GM18511 (cell line): ENCODE measurements at regions not wholly inside any gene's neighbourhood (a gene's known extent, or its start where the extent isn't known, plus 50 kb on each side); places are given as distances from the start of the nearest gene placed in this dataset.
"Not testable (repeated sequence)": the region's sequence is repeated elsewhere in the genome, so short reads cannot be mapped to it uniquely, and the experiment has no call there.

Experiments used
- ATAC-seq: cut with Tn5 transposase; IDR thresholded peaks from one replicate; pipeline ENCODE4 v1.9.1; 2021; ENCODE audit warnings: mild to moderate bottlenecking, moderate library complexity; ENCODE audit not compliant: unreplicated experiment

DNA sequence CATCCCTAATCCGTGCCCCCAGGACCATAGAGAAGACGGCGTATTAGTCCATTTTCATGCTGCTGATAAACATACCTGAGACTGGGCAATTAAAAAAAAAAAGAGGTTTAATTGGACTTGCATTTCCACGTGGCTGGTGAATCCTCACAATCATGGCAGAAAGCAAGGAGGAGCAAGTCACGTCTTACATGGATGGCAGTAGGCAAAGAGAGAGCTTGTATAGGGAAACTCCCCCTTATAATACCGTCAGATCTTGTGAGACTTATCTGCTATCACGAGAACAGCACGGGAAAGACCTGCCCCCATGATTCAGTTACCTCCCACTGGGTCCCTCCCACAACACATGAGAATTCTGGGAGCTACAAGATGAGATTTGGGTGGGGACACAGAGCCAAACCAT, 145.8 kb upstream of the G2E3 start:
- not testable (repeated sequence) for ATAC-seq

DNA sequence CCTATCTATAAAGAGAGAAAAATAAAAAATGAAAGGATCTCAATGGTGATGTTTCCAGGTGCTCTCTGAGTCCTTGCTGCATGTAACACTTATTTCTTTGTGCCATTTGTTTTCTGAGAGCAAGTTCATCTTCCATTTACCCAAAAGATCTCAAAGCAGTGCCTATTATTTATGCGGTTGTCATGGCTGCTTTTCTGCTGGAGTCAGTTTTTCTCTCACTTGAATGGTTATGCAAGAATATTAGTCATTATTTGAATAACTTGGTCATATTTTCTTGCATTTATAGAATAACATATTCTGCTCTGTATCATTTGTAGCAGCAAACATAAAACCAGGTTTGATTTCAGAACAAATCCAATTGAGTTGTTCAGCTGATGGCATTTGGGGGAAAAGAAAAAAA, 141.8 kb upstream of the G2E3 start:
- ATAC-seq = no peak

DNA sequence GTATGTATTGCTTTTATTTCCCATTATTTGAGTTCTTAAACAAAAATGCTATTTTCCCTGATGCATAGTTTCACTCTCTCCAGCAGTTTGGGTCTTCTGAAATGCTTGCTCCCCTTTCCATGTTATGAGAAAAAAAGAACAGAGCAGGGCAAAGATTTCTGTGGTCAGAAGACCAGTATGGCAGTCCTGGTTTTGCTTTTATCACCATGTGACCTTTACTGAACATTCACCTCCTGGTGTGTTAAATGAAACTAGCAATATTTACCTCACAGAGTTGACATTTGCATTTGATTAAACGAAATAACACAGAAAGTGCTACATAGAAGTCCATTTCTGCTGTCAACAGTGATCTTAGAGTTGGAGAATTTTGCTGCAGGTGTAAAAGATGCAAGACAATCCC, 141.0 kb upstream of the G2E3 start:
- ATAC-seq = no peak

DNA sequence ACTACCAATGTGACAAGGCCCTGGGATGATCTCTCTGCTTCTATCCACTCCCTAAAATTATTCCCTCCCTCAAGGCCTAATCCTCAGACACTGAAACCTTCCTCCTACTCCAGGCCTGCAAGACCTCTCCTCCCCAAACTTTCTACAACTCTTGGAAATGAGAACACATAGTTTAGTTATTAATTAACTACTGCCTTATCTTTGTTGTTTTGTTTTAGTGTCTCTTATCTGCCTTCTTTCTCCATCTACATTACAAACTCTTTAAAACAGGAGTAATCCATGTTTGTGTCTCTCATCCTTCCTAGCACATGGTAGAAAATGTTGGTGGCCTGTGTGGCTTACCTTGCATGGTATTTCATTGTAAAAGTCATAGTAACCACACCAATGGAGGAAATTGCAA, 139.9 kb upstream of the G2E3 start:
- ATAC-seq = no peak

GRCh38 chr14:30420515-30420914, 138.4 kb upstream of the G2E3 start:
- no peak for ATAC-seq

DNA sequence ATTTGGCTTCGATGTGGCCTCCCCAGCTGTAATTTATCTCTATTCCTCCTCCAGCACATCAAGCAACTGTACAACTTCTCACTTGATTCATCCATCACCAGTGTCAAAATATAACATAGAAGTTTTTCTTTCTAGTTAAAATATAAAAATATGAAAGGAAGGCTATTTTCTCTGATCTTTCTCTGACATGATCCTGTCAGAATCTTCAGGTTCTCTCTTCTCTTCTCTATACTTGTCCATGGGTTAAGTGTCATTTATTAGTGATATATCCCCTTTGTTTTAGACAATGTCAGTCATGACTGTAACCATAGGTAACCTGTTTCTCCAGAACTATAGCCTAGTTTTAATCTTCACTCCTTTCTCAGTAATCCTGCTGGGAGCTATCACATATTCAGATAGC, 132.5 kb upstream of the G2E3 start:
- ATAC-seq = no peak

DNA sequence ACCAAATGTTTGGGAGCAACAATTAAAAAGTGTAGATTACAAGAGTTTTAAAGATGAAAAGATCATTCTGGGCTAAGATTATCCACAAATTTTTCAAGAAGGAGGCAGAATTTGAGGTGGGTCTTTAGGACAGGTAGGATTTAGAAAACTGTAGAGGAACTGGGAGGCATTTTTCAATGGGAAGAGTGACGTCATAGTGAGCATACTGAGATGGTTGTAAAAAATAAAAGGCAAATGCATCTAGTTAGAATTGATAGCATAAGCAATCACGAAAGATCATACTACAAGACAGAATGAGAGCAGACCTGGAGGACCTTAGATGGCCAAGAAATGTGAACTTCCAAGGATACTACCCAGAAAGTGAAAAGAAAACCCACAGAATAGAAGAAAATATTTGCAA, 131.6 kb upstream of the G2E3 start:
- no peak for ATAC-seq

GRCh38 chr14:30427846-30428245, 131.1 kb upstream of the G2E3 start:
- no peak for ATAC-seq

DNA sequence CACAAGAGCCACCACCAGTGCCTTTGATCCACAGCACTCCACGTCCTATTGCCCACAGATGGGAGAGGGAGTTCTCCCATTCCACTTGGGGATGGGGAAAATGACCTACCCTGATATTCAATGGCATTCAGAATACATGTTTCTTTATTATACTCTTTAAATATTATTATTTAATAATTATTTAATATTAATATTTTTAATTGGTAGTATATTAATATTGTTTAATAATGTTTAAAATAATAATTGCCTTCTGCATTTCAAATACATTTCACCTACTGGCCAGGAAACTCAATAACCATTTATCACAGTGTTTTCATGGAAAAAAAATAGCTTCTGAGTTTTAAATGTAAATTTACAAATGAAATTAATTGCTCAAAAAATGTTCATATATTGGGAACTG, 127.4 kb upstream of the G2E3 start:
- no peak for ATAC-seq

DNA sequence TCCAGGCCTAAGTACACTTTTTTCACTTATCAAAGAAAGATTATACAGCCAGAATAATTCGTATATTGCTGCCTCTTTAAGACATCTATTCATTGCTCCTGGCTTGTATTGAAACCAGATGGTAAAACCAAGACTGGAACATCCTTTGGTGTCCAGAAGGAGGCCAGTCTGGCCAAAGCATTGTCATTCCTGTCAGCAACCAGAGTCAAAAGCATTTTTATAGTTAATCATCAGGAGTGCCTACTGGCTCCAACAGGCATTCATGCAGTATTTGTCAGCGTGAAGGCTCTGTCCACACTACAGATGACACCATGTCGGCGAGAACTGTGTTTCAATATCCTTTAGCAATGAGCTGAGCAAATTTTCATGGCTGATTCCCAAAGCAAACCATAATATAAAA, 118.0 kb upstream of the G2E3 start:
- ATAC-seq = no peak

GRCh38 chr14:30443368-30444007, 115.5 kb upstream of the G2E3 start:
- no peak for ATAC-seq

DNA sequence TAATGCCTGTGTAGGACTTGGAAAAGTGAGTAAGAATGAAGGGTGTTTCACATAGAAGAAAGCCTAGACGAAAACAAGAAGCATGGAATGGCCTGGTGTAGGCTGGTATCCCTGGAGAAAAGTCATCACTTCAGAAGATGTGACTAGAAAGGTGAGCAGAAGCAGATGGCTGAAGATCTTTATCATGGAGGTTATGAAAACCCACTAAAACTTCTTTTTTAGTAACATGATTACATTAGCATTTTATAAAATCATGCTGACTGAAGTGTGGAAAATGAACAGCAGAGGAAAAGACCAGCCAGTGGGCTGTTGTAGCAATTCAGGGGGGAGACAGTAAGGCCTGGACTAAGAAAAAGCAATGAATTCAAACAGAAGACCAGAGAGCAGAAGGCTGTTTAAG, 114.5 kb upstream of the G2E3 start:
- no peak for ATAC-seq

DNA sequence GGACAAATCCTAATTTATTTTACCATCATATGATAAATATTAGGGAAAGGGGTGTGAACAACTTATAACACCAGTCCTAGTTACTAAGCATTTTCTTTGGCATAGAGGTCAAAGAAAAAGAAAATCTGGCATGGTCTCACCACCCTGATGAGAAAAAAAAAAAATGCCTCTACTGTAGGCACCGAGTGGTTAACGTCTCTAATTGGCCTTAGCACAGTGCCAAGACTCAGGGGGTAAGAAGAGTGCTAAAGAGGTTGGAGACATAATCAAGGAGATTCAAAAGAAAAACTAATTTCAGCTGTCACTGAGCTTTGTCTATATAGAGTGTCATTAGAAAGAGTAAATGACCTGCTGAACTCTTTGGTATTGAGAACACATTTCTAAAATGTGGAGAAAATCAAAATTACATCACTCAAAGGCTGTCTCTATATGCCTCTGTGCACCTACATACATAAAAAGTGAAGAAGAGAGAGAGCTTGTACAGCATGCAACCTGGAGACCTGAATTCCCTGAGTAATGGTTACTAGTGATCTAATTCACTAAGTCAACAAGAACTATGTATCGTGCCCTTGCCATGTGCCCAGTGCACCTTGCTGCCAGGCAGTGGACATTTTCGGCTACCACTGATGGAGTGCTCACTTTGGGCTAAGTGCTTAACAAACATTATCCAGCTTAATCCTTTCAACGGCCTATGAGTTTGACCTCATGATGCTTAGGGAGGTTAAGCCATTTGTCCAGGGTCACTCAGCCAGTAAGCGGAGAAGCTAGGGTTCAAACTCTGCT, 113.8 kb upstream of the G2E3 start:
- ATAC-seq = no peak

- ATAC-seq = no peak
Observed at GRCh38 chr14:30445852-30446251, 113.1 kb upstream of the G2E3 start.

DNA sequence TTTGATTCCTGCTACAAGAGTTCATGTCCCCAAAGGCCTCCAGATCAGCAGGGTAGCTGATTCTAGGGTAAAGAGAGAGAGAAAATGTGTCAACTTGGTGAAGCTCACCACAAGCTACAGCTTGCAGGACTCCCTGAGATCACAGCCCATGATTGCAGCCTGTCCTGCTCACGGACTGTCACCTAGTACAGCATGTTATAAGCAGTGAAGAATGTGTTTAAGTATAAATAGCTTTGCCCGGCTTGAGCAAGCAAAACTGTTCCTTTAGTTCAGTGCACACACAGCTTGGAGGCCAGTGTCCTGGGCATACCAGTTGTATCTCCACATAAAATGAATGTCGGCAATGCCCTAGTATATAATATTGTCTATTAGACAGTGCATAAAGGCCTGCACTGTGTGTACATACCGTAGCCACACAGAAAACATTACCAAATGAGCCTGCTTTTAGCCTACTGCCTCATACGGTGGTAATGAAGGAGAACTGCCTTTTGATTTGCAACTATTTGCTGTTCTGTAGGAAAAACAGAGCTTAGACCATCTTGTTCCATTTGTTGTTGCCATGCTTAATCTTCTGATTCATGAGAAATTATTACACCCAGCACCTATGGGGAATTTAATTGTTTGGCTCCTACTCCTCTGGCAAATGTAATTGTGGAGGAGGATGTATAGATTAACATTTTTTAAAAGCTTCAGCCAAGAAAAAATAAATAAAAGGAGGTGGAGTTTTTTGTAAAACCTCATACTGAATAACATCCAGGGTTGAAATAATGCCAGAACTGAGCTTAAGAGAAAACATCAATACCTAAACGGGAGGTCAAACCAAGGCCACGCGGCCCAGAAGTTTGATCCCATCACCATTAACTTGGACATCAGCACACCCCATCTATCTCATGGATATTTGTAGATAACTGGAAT, 108.1 kb upstream of the G2E3 start:
- no peak for ATAC-seq

GRCh38 chr14:30456296-30456695, 102.7 kb upstream of the G2E3 start:
- no peak for ATAC-seq

- no peak for ATAC-seq
Observed at GRCh38 chr14:30462358-30462757, 96.6 kb upstream of the G2E3 start.

GRCh38 chr14:30464481-30464880, 94.5 kb upstream of the G2E3 start:
- no peak for ATAC-seq

DNA sequence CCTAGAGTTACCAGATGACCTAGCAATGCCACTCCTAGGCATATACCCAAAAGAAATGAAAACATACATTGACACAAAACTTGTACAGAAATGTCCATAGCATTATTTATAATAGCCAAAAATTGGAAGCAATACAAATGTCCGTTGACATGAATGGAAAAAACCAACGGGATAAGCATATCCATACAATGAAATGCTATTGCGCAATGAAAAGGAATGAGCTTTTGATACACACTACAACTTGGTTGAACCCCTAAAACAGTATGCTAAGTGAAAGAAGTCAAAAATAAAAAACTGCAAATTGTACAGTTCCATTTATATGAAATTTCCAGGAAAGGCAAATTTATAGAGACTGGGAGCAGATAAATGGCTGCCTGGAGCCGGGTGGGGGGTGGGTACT, 90.6 kb upstream of the G2E3 start:
- ATAC-seq = no peak

DNA sequence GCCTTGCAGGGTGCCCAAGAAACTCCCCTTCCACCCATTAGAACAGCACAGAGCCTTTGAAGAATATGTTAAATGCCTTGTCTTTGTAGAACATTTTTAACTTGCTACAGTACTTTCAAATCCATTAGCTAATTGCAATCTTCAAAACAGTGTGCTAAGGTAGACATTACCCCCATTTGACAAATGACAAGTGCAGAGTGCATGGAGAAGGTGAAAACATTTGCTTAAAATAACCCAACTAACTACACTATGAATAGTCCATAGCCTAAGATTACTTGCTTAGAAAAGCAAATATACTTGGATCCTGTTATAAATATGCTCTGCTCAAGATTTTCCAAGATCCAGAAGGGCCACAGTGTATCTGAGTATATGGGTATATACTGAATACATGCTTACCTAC, 87.0 kb upstream of the G2E3 start:
- ATAC-seq = no peak

DNA sequence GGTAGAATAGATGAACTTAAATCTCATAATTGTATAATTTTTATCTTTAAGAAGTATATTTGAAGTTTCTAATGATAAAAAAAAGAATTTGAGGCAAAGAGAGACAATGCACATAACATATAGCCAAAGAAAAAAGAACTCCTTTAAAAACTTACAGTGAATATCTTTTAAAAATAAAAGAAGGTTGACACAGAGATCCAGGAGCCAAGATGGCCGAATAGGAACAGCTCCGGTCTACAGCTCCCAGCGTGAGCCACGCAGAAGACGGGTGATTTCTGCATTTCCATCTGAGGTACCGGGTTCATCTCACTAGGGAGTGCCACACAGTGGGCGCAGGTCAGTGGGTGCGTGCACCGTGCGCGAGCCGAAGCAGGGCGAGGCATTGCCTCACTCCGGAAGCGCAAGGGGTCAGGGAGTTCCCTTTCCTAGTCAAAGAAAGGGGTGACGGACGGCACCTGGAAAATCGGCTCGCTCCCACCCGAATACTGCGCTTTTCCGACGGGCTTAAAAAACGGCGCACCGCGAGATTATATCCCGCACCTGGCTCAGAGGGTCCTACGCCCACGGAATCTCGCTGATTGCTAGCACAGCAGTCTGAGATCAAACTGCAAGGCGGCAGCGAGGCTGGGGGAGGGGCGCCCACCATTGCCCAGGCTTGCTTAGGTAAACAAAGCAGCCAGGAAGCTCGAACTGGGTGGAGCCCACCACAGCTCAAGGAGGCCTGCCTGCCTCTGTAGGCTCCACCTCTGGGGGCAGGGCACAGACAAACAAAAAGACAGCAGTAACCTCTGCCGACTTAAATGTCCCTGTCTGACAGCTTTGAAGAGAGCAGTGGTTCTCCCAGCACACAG, 84.9 kb upstream of the G2E3 start:
- not testable (repeated sequence) for ATAC-seq
